ENCODE measurements at regions not wholly inside any gene's neighbourhood (a gene's known extent, or its start where the extent isn't known, plus 50 kb on each side); places are given as distances from the start of the nearest gene placed in this dataset.

- no peaks in the 10 kb centered on the region for H3K4me1 ChIP-seq (replicated peaks in 1 of 2; ENCODE audit: control insufficient read depth in 2 of 2, insufficient read depth in 2 of 2, low read length in 2 of 2)
- ChIA-PET CTCF (ENCODE audit: low intra/inter-chr PET ratio) (no interaction called here), POLR2A (no interaction called here)
- no peaks in the 10 kb centered on the region for H3K27me3 ChIP-seq (ENCODE audit: control insufficient read depth in 2 of 2, insufficient read depth in 2 of 2, low read length in 2 of 2)
- H3K36me3 ChIP-seq (ENCODE audit: control insufficient read depth, insufficient read depth, low read length) = no peaks in the 10 kb centered on the region
- DNase-seq (ENCODE audit: extremely low read depth in 1 of 4, low spot score in 3 of 4) (no peak), ATAC-seq (no peak), FAIRE-seq (no peak)
- H3K27ac ChIP-seq (ENCODE audit: extremely low read depth, low read depth, low read length) = no peak overlapping the region
- H3K79me2 ChIP-seq (ENCODE audit: control insufficient read depth, insufficient read depth, low read length) = no peaks in the 10 kb centered on the region
- no peaks in the 10 kb centered on the region for H3K9me1 ChIP-seq (ENCODE audit: control insufficient read depth, insufficient read depth, low read length)
- H4K20me1 ChIP-seq (replicated peaks; ENCODE audit: control insufficient read depth, insufficient read depth, low read length) = no peaks in the 10 kb centered on the region
- no TSS peak for BruUV-seq (replicated peaks)
- H3K9ac ChIP-seq (ENCODE audit: insufficient read depth in 1 of 2, low read depth in 2 of 2, low read length in 2 of 2) = no peak overlapping the region
- in situ Hi-C loops (cut with MboI) = no loop called here
- H2AFZ ChIP-seq (ENCODE audit: low read depth, low read length) = no peak overlapping the region
- no peaks in the 10 kb centered on the region for H3K9me3 ChIP-seq (replicated peaks; ENCODE audit: control insufficient read depth, insufficient read depth, low read depth, low read length)
- intact Hi-C loops (cut with micrococcal nuclease) = no loop called here
- no peak overlapping the region for H3K4me2 ChIP-seq (ENCODE audit: insufficient read depth, low read length)
- no peak overlapping the region for H3K4me3 ChIP-seq
- WGBS (ENCODE audit: insufficient coverage, low coverage, missing lambda C conversion rate) = 52% methylated on average over 4 of the region's 4 CpGs
- TF ChIP-seq ZNF780A (CRISPR knock-in tag; IDR thresholded peaks at IDR 0.05) = no peak
- TF ChIP-seq RAD21 (CRISPR knock-in tag; conservative IDR thresholded peaks at IDR 0.05 in 1 of 2, IDR thresholded peaks at IDR 0.05 in 1 of 2) = no peak
- no peak for TF ChIP-seq IRF1 (CRISPR knock-in tag; IDR thresholded peaks at IDR 0.05; ENCODE audit: borderline replicate concordance)
- no peak for TF ChIP-seq AFF4 (CRISPR knock-in tag; IDR thresholded peaks at IDR 0.05)
- TF ChIP-seq ZNF311 (CRISPR knock-in tag; IDR thresholded peaks at IDR 0.05) = no peak
- no peak for TF ChIP-seq TEAD1 (CRISPR knock-in tag; IDR thresholded peaks at IDR 0.05)
- TF ChIP-seq ZSCAN32 (CRISPR knock-in tag; IDR thresholded peaks at IDR 0.05) = no peak
- TF ChIP-seq AFF1 (IDR thresholded peaks at IDR 0.05; ENCODE audit: low read depth in 1 of 2, partially characterized antibody in 2 of 2) = no peak
- TF ChIP-seq SMAD1 (IDR thresholded peaks at IDR 0.05; ENCODE audit: low read depth, low read length, partially characterized antibody) = no peak
- no peak for TF ChIP-seq LCOR (CRISPR knock-in tag; IDR thresholded peaks at IDR 0.05)
- no peak for TF ChIP-seq ZNF639 (CRISPR knock-in tag; conservative IDR thresholded peaks at IDR 0.05 in 1 of 2, IDR thresholded peaks at IDR 0.05 in 1 of 2)
These were observed 228.1 kb downstream of the FBXO8 start for GRCh38 chr4:174055344-174055743.

Measured in K562 (cell line).